ENCODE measurements at regions not wholly inside any gene's neighbourhood (a gene's known extent, or its start where the extent isn't known, plus 50 kb on each side); places are given as distances from the start of the nearest gene placed in this dataset.

GRCh38 chr6:170042123-170042522, 248.8 kb downstream of the DLL1 start:
- Histone ChIP-seq H3K27me3 (ENCODE audit: control insufficient read depth, insufficient read depth, low read length) (no peaks in the 10 kb centered on the region), H3K9me3 (ENCODE audit: control insufficient read depth, insufficient read depth, low read length) (peaks cover 89% of the 10 kb centered on the region), H3K27ac (ENCODE audit: low read depth, low read length) (no peak overlapping the region), H3K4me3 (ENCODE audit: low read depth, low read length) (no peak overlapping the region)
- ChIA-PET POLR2A (no interaction called here), CTCF (no interaction called here)
- DNase-seq (ENCODE audit: low read depth, low spot score), result no peak
- TF ChIP-seq CTCF (IDR thresholded peaks at IDR 0.05; ENCODE audit: low read depth, low read length), result no peak

- CTCF ChIA-PET, result no interaction called here
- H3K9me3 ChIP-seq (ENCODE audit: control insufficient read depth, insufficient read depth, low read length), result peaks cover 89% of the 10 kb centered on the region
- no peak overlapping the region for H3K27ac ChIP-seq (ENCODE audit: low read depth, low read length)
- TF ChIP-seq CTCF (IDR thresholded peaks at IDR 0.05; ENCODE audit: low read depth, low read length), result no peak
- DNase-seq (ENCODE audit: low read depth, low spot score), result no peak
- H3K27me3 ChIP-seq (ENCODE audit: control insufficient read depth, insufficient read depth, low read length), result no peaks in the 10 kb centered on the region
- POLR2A ChIA-PET, result no interaction called here
- H3K4me3 ChIP-seq (ENCODE audit: low read depth, low read length), result no peak overlapping the region
These were observed 249.4 kb downstream of the DLL1 start for GRCh38 chr6:170041526-170041925.

- Histone ChIP-seq H3K27ac (ENCODE audit: low read depth, low read length) (no peak overlapping the region), H3K4me3 (ENCODE audit: low read depth, low read length) (no peak overlapping the region), H3K9me3 (ENCODE audit: control insufficient read depth, insufficient read depth, low read length) (peaks cover 85% of the 10 kb centered on the region), H3K27me3 (ENCODE audit: control insufficient read depth, insufficient read depth, low read length) (no peaks in the 10 kb centered on the region)
- ChIA-PET CTCF (no interaction called here), POLR2A (no interaction called here)
- DNase-seq (ENCODE audit: low read depth, low spot score), result no peak
- TF ChIP-seq CTCF (IDR thresholded peaks at IDR 0.05; ENCODE audit: low read depth, low read length), result no peak
These were observed 250.0 kb downstream of the DLL1 start for GRCh38 chr6:170040906-170041305.

GRCh38 chr6:170040115-170040500, 250.8 kb downstream of the DLL1 start:
- Histone ChIP-seq H3K27ac (ENCODE audit: low read depth, low read length) (no peak overlapping the region), H3K4me3 (ENCODE audit: low read depth, low read length) (no peak overlapping the region), H3K27me3 (ENCODE audit: control insufficient read depth, insufficient read depth, low read length) (no peaks in the 10 kb centered on the region), H3K9me3 (ENCODE audit: control insufficient read depth, insufficient read depth, low read length) (peaks cover 83% of the 10 kb centered on the region)
- no peak for DNase-seq (ENCODE audit: low read depth, low spot score)
- TF ChIP-seq CTCF (IDR thresholded peaks at IDR 0.05; ENCODE audit: low read depth, low read length), result no peak
- POLR2A ChIA-PET, result no interaction called here
- CTCF ChIA-PET, result no interaction called here

- no peak for DNase-seq (ENCODE audit: low read depth, low spot score)
- no peak overlapping the region for H3K4me3 ChIP-seq (ENCODE audit: low read depth, low read length)
- TF ChIP-seq CTCF (IDR thresholded peaks at IDR 0.05; ENCODE audit: low read depth, low read length), result no peak
- ChIA-PET CTCF (no interaction called here), POLR2A (no interaction called here)
- H3K9me3 ChIP-seq (ENCODE audit: control insufficient read depth, insufficient read depth, low read length), result peaks cover 77% of the 10 kb centered on the region
- H3K27ac ChIP-seq (ENCODE audit: low read depth, low read length), result no peak overlapping the region
- no peaks in the 10 kb centered on the region for H3K27me3 ChIP-seq (ENCODE audit: control insufficient read depth, insufficient read depth, low read length)
These were observed 251.4 kb downstream of the DLL1 start for GRCh38 chr6:170039156-170040114.
